ENCODE measurements at regions not wholly inside any gene's neighbourhood (a gene's known extent, or its start where the extent isn't known, plus 50 kb on each side); places are given as distances from the start of the nearest gene placed in this dataset.

GRCh38 chr3:45283471-45283870, 57.4 kb upstream of the TMEM158 start:
- no peak for DNase-seq
- peaks cover 11% of the 10 kb centered on the region for H3K27me3 Mint-ChIP-seq (ENCODE audit: insufficient read depth)
- Histone ChIP-seq H3K9me3 (ENCODE audit: control insufficient read depth, low read length) (peaks cover 36% of the 10 kb centered on the region), H3K27ac (ENCODE audit: low read depth, low read length) (no peak overlapping the region), H3K9ac (ENCODE audit: extremely low read depth, low read length, poor library complexity, severe bottlenecking) (no peak overlapping the region), H3K27me3 (ENCODE audit: control insufficient read depth, insufficient read depth, low read length, poor library complexity, severe bottlenecking) (no peaks in the 10 kb centered on the region), H3K36me3 (ENCODE audit: control insufficient read depth, insufficient read depth, low read length) (no peaks in the 10 kb centered on the region), H3K4me3 (ENCODE audit: low read length) (no peak overlapping the region), H3K4me1 (ENCODE audit: control insufficient read depth, insufficient read depth, low read length) (no peaks in the 10 kb centered on the region)
- no peak for TF ChIP-seq CTCF (conservative IDR thresholded peaks at IDR 0.05)
- 96 to 100% methylated on average over 1 to 2 of the region's 2 CpGs for WGBS, 2 experiments (ENCODE audit: insufficient coverage in 1 of 2, insufficient read length in 1 of 2)
- no peaks in the 10 kb centered on the region for H3K4me1 Mint-ChIP-seq
- H3K27ac Mint-ChIP-seq: no peak overlapping the region
- peaks cover 37% of the 10 kb centered on the region for H3K9me3 Mint-ChIP-seq
- no peak overlapping the region for H3K4me3 Mint-ChIP-seq
- H3K36me3 Mint-ChIP-seq (ENCODE audit: low read depth): no peaks in the 10 kb centered on the region

GRCh38 chr3:45297331-45297730, 71.2 kb upstream of the TMEM158 start:
- no peak for DNase-seq
- Histone ChIP-seq H3K27ac (ENCODE audit: low read depth, low read length) (no peak overlapping the region), H3K4me1 (ENCODE audit: control insufficient read depth, insufficient read depth, low read length) (no peaks in the 10 kb centered on the region), H3K9me3 (ENCODE audit: control insufficient read depth, low read length) (peaks cover 13% of the 10 kb centered on the region), H3K4me3 (ENCODE audit: low read length) (no peak overlapping the region), H3K27me3 (ENCODE audit: control insufficient read depth, insufficient read depth, low read length, poor library complexity, severe bottlenecking) (no peaks in the 10 kb centered on the region), H3K36me3 (ENCODE audit: control insufficient read depth, insufficient read depth, low read length) (no peaks in the 10 kb centered on the region), H3K9ac (ENCODE audit: extremely low read depth, low read length, poor library complexity, severe bottlenecking) (no peak overlapping the region)
- peaks cover 17% of the 10 kb centered on the region for H3K9me3 Mint-ChIP-seq
- no peak overlapping the region for H3K27ac Mint-ChIP-seq
- H3K27me3 Mint-ChIP-seq (ENCODE audit: insufficient read depth): peaks cover 25% of the 10 kb centered on the region
- 91 to 96% methylated on average over 3 of the region's 3 CpGs for WGBS, 2 experiments (ENCODE audit: insufficient coverage in 1 of 2, insufficient read length in 1 of 2)
- H3K36me3 Mint-ChIP-seq (ENCODE audit: low read depth): no peaks in the 10 kb centered on the region
- no peak for TF ChIP-seq CTCF (conservative IDR thresholded peaks at IDR 0.05)
- no peak overlapping the region for H3K4me3 Mint-ChIP-seq
- H3K4me1 Mint-ChIP-seq: no peaks in the 10 kb centered on the region

- DNase-seq: no peak
- TF ChIP-seq CTCF (conservative IDR thresholded peaks at IDR 0.05): no peak
- Mint-ChIP-seq H3K9me3 (peaks cover 33% of the 10 kb centered on the region), H3K36me3 (ENCODE audit: low read depth) (peaks cover 2% of the 10 kb centered on the region), H3K4me1 (no peaks in the 10 kb centered on the region), H3K27me3 (ENCODE audit: insufficient read depth) (peaks cover 17% of the 10 kb centered on the region), H3K27ac (no peak overlapping the region), H3K4me3 (no peak overlapping the region)
- WGBS, 2 experiments (ENCODE audit: insufficient coverage in 1 of 2, insufficient read length in 1 of 2): 94% methylated on average over 1 of the region's 1 CpG; no CpG with 5 or more reads in 1 of the 2 experiments
- Histone ChIP-seq H3K36me3 (ENCODE audit: control insufficient read depth, insufficient read depth, low read length) (no peaks in the 10 kb centered on the region), H3K9ac (ENCODE audit: extremely low read depth, low read length, poor library complexity, severe bottlenecking) (no peak overlapping the region), H3K4me3 (ENCODE audit: low read length) (no peak overlapping the region), H3K27me3 (ENCODE audit: control insufficient read depth, insufficient read depth, low read length, poor library complexity, severe bottlenecking) (no peaks in the 10 kb centered on the region), H3K4me1 (ENCODE audit: control insufficient read depth, insufficient read depth, low read length) (no peaks in the 10 kb centered on the region), H3K9me3 (ENCODE audit: control insufficient read depth, low read length) (peaks cover 17% of the 10 kb centered on the region), H3K27ac (ENCODE audit: low read depth, low read length) (no peak overlapping the region)
Observed at GRCh38 chr3:45302470-45302869, 76.4 kb upstream of the TMEM158 start.

Measured in endodermal cell (in vitro differentiated cells).